ENCODE measurements at regions not wholly inside any gene's neighbourhood (a gene's known extent, or its start where the extent isn't known, plus 50 kb on each side); places are given as distances from the start of the nearest gene placed in this dataset.

DNA sequence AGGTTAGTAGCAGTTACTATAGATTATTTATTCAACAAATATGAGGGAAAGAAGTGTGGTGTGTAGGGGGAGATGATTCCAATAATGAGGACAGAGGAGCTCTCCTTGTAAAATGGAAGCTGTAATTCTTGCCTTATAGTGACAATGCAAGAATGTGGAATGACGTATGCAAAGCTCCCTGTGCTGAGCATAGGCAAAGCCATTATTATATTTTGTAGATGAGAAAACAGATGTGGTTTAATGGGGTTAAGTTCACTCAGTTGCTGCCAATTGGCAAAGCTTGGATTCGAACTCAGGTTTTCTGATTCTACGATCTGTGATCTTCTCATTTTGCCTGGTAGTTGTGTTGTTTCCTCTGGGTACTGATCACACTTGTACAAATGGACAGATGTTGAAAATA lies 153.3 kb downstream of the LSMEM1 start:
- TF ChIP-seq, protein P1, sequence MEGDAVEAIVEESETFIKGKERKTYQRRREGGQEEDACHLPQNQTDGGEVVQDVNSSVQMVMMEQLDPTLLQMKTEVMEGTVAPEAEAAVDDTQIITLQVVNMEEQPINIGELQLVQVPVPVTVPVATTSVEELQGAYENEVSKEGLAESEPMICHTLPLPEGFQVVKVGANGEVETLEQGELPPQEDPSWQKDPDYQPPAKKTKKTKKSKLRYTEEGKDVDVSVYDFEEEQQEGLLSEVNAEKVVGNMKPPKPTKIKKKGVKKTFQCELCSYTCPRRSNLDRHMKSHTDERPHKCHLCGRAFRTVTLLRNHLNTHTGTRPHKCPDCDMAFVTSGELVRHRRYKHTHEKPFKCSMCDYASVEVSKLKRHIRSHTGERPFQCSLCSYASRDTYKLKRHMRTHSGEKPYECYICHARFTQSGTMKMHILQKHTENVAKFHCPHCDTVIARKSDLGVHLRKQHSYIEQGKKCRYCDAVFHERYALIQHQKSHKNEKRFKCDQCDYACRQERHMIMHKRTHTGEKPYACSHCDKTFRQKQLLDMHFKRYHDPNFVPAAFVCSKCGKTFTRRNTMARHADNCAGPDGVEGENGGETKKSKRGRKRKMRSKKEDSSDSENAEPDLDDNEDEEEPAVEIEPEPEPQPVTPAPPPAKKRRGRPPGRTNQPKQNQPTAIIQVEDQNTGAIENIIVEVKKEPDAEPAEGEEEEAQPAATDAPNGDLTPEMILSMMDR (IDR thresholded peaks at IDR 0.05) = no peak
- TF ChIP-seq POLR2A (IDR thresholded peaks at IDR 0.05) = no peak

Measured in heart left ventricle (tissue), 13 donors.